ENCODE measurements at regions not wholly inside any gene's neighbourhood (a gene's known extent, or its start where the extent isn't known, plus 50 kb on each side); places are given as distances from the start of the nearest gene placed in this dataset.

GRCh38 chr9:71363286-71363961 lies 242.0 kb upstream of the TRPM3 start:
- no peak overlapping the region for H3K27ac ChIP-seq
- no peak overlapping the region for H3K4me3 ChIP-seq
- no peaks in the 10 kb centered on the region for H3K4me1 ChIP-seq

GRCh38 chr9:71361357-71361756 lies 239.9 kb upstream of the TRPM3 start:
- Histone ChIP-seq H3K36me3 (no peaks in the 10 kb centered on the region), H3K4me1 (no peaks in the 10 kb centered on the region), H3K27ac (no peak overlapping the region), H3K9me3 (no peaks in the 10 kb centered on the region), H3K4me3 (no peak overlapping the region), H3K27me3 (no peaks in the 10 kb centered on the region)
- TF ChIP-seq CTCF (IDR thresholded peaks at IDR 0.05), result no peak
- no peak for DNase-seq (ENCODE audit: low spot score)

More at GRCh38 chr9:71363286-71363961, 242.0 kb upstream of the TRPM3 start:
- no peaks in the 10 kb centered on the region for H3K9me3 ChIP-seq
- no peak for DNase-seq (ENCODE audit: low spot score)
- TF ChIP-seq CTCF (IDR thresholded peaks at IDR 0.05), result no peak
- H3K36me3 ChIP-seq, result no peaks in the 10 kb centered on the region
- no peaks in the 10 kb centered on the region for H3K27me3 ChIP-seq

GRCh38 chr9:71357346-71357745 lies 235.9 kb upstream of the TRPM3 start:
- no peak overlapping the region for H3K4me3 ChIP-seq
- no peaks in the 10 kb centered on the region for H3K9me3 ChIP-seq
- no peaks in the 10 kb centered on the region for H3K36me3 ChIP-seq
- no peak for DNase-seq (ENCODE audit: low spot score)
- no peak for TF ChIP-seq CTCF (IDR thresholded peaks at IDR 0.05)
- H3K27ac ChIP-seq, result no peak overlapping the region
- H3K4me1 ChIP-seq, result no peaks in the 10 kb centered on the region
- no peaks in the 10 kb centered on the region for H3K27me3 ChIP-seq

GRCh38 chr9:71355884-71356283 lies 234.5 kb upstream of the TRPM3 start:
- Histone ChIP-seq H3K36me3 (no peaks in the 10 kb centered on the region), H3K4me1 (no peaks in the 10 kb centered on the region), H3K27ac (no peak overlapping the region), H3K27me3 (no peaks in the 10 kb centered on the region), H3K4me3 (no peak overlapping the region), H3K9me3 (no peaks in the 10 kb centered on the region)
- DNase-seq (ENCODE audit: low spot score), result no peak
- TF ChIP-seq CTCF (IDR thresholded peaks at IDR 0.05), result no peak

- no peak for DNase-seq (ENCODE audit: low spot score)
- H3K27ac ChIP-seq, result no peak overlapping the region
- H3K4me1 ChIP-seq, result no peaks in the 10 kb centered on the region
- no peaks in the 10 kb centered on the region for H3K27me3 ChIP-seq
- H3K4me3 ChIP-seq, result no peak overlapping the region
- no peaks in the 10 kb centered on the region for H3K9me3 ChIP-seq
- no peaks in the 10 kb centered on the region for H3K36me3 ChIP-seq
- TF ChIP-seq CTCF (IDR thresholded peaks at IDR 0.05), result no peak
Observed at GRCh38 chr9:71353720-71354119, 232.3 kb upstream of the TRPM3 start.

- DNase-seq (ENCODE audit: low spot score), result no peak
- H3K27me3 ChIP-seq, result no peaks in the 10 kb centered on the region
- no peaks in the 10 kb centered on the region for H3K36me3 ChIP-seq
- H3K4me1 ChIP-seq, result no peaks in the 10 kb centered on the region
- H3K27ac ChIP-seq, result no peak overlapping the region
- H3K4me3 ChIP-seq, result no peak overlapping the region
- no peaks in the 10 kb centered on the region for H3K9me3 ChIP-seq
- TF ChIP-seq CTCF (IDR thresholded peaks at IDR 0.05), result no peak
Observed at GRCh38 chr9:71352837-71353236, 231.4 kb upstream of the TRPM3 start.

Measured in right atrium auricular region (tissue), 2 donors.